ENCODE measurements at regions not wholly inside any gene's neighbourhood (a gene's known extent, or its start where the extent isn't known, plus 50 kb on each side); places are given as distances from the start of the nearest gene placed in this dataset.

DNA sequence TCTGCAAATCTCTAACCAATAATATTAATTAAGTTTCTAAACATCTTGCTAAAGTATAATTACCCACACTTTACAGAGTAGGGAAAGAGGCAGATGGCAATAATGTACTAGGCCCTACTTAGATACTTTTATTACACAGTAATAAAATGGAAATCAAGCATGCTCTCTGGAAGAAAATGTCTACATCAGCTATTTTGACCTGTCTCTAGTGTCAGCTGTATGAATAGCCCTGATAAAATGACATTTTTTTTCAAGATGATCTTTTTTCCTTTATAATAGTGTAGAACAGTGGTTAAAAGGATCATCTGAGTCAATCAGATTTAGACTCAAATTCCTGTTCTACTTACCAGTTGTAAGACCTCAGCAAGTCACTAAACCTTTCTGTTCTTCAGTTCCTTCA, 397.3 kb downstream of the GRB14 start:
- no peak for TF ChIP-seq EZH2 (IDR thresholded peaks at IDR 0.05; ENCODE audit: insufficient read depth, poor library complexity, severe bottlenecking)
- TF ChIP-seq EZH2phosphoT487 (IDR thresholded peaks at IDR 0.05; ENCODE audit: insufficient read depth, low read depth), result no peak
